ENCODE measurements at regions not wholly inside any gene's neighbourhood (a gene's known extent, or its start where the extent isn't known, plus 50 kb on each side); places are given as distances from the start of the nearest gene placed in this dataset.

DNA sequence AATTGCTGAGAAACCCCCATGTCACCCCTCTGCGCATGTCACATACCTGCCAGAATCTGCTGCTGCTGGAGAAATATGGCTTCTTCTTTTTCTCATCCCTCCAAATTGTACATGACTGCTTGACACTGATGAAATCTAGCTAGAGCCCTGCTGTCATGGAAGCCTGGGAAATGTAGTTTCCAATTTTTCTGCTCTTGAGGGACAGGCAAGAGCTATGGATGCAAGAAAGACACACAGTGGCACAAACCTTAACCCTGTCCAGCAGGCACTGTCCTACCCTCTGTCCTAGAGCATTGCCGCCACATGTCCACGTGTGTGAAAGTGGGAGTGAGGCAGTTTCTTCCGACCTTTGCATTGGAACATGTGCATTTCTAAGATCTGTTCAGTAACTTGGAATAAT, 255.5 kb upstream of the SEMA6A start:
- peak overlapping the region; percentile 19 for H3K4me2 ChIP-seq (ENCODE audit: insufficient read depth, low read length, poor library complexity, severe bottlenecking)
- H3K14ac ChIP-seq (ENCODE audit: low read length), result no peak overlapping the region
- H3K4me1 ChIP-seq (ENCODE audit: control insufficient read depth in 2 of 2, insufficient read depth in 1 of 2, low read depth in 1 of 2, low read length in 2 of 2), result no peaks in the 10 kb centered on the region
- no CpG with 5 or more reads among the region's 4 CpGs for WGBS, 2 donors (ENCODE audit: extremely low coverage in 2 of 2, insufficient read length in 2 of 2, insufficient replicate concordance in 1 of 2)
- H2BK12ac ChIP-seq (ENCODE audit: low read length), result no peak overlapping the region
- H3K23ac ChIP-seq (ENCODE audit: low read depth, low read length, poor library complexity), result no peak overlapping the region
- no peak overlapping the region for H2AK5ac ChIP-seq (ENCODE audit: low read depth, low read length)
- H2BK5ac ChIP-seq (ENCODE audit: low read length), result no peak overlapping the region
- H4K8ac ChIP-seq (ENCODE audit: low read depth, low read length), result no peak overlapping the region
- no peak overlapping the region for H2BK120ac ChIP-seq (ENCODE audit: low read depth, low read length)
- no peak overlapping the region for H3K18ac ChIP-seq (ENCODE audit: low read length)
- H3K9ac ChIP-seq (ENCODE audit: low read depth, low read length, poor library complexity), result no peak overlapping the region
- no peak overlapping the region for H3K4ac ChIP-seq (ENCODE audit: low read length)
- H3K27me3 ChIP-seq (ENCODE audit: control insufficient read depth in 3 of 3, insufficient read depth in 3 of 3, low read depth in 1 of 3, low read length in 3 of 3), result no peaks in the 10 kb centered on the region
- H2AFZ ChIP-seq (ENCODE audit: low read length), result peak overlapping the region; percentile 58
- no peak overlapping the region for H2BK15ac ChIP-seq (ENCODE audit: low read length)
- H3K4me3 ChIP-seq (ENCODE audit: low read length in 2 of 2), result no peak overlapping the region
- no peak overlapping the region for H4K91ac ChIP-seq (ENCODE audit: low read depth, low read length, poor library complexity)
- no peak for DNase-seq (ENCODE audit: low spot score)
- no peaks in the 10 kb centered on the region for H3K9me3 ChIP-seq (replicated peaks in 1 of 2; ENCODE audit: control insufficient read depth in 2 of 2, insufficient read depth in 1 of 2, low read depth in 1 of 2, low read length in 2 of 2)
- H3K27ac ChIP-seq (replicated peaks; ENCODE audit: low read length), result no peak overlapping the region
- no peaks in the 10 kb centered on the region for H3K36me3 ChIP-seq (replicated peaks in 1 of 2; ENCODE audit: control insufficient read depth in 2 of 2, insufficient read depth in 2 of 2, low read length in 2 of 2)
- no peaks in the 10 kb centered on the region for H3K79me1 ChIP-seq (ENCODE audit: low read depth, low read length)

DNA sequence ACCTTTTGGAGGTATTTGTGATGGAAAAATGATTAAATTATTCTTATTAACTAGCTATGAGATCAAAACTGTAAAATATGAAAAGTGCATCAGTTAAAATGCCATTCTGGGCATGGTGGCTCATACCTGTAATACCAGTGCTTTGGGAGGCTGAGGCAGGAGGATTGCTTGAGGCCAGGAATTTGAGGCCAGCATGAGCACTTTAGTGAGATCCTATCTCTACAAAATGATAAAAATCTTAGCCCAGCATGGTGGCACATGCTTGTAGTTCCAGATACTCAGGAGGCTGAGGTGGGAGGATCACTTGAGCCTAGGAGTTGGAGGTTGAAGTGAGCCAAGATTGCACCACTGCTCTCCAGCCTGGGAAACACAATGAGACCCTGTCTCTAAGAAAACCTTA, 252.5 kb upstream of the SEMA6A start:
- H3K27ac ChIP-seq (replicated peaks; ENCODE audit: low read length), result no peak overlapping the region
- H2BK12ac ChIP-seq (ENCODE audit: low read length), result no peak overlapping the region
- H3K9me3 ChIP-seq (replicated peaks in 1 of 2; ENCODE audit: control insufficient read depth in 2 of 2, insufficient read depth in 1 of 2, low read depth in 1 of 2, low read length in 2 of 2), result no peaks in the 10 kb centered on the region
- H2BK15ac ChIP-seq (ENCODE audit: low read length), result no peak overlapping the region
- H2BK5ac ChIP-seq (ENCODE audit: low read length), result no peak overlapping the region
- H3K27me3 ChIP-seq (ENCODE audit: control insufficient read depth in 3 of 3, insufficient read depth in 3 of 3, low read depth in 1 of 3, low read length in 3 of 3), result no peaks in the 10 kb centered on the region
- H3K4me2 ChIP-seq (ENCODE audit: insufficient read depth, low read length, poor library complexity, severe bottlenecking), result no peak overlapping the region
- no peak overlapping the region for H2BK120ac ChIP-seq (ENCODE audit: low read depth, low read length)
- H2AK5ac ChIP-seq (ENCODE audit: low read depth, low read length), result no peak overlapping the region
- no peak overlapping the region for H3K14ac ChIP-seq (ENCODE audit: low read length)
- H3K4me1 ChIP-seq (ENCODE audit: control insufficient read depth in 2 of 2, insufficient read depth in 1 of 2, low read depth in 1 of 2, low read length in 2 of 2), result peaks cover 0 to 1% of the 10 kb centered on the region in 2 donors
- H4K8ac ChIP-seq (ENCODE audit: low read depth, low read length), result no peak overlapping the region
- no peak overlapping the region for H3K4ac ChIP-seq (ENCODE audit: low read length)
- DNase-seq (ENCODE audit: low spot score), result no peak
- H4K91ac ChIP-seq (ENCODE audit: low read depth, low read length, poor library complexity), result no peak overlapping the region
- H3K4me3 ChIP-seq (ENCODE audit: low read length in 2 of 2), result no peak overlapping the region
- no peak overlapping the region for H2AFZ ChIP-seq (ENCODE audit: low read length)
- H3K23ac ChIP-seq (ENCODE audit: low read depth, low read length, poor library complexity), result no peak overlapping the region
- H3K9ac ChIP-seq (ENCODE audit: low read depth, low read length, poor library complexity), result no peak overlapping the region
- no peaks in the 10 kb centered on the region for H3K79me1 ChIP-seq (ENCODE audit: low read depth, low read length)
- no peak overlapping the region for H3K18ac ChIP-seq (ENCODE audit: low read length)
- no peaks in the 10 kb centered on the region for H3K36me3 ChIP-seq (replicated peaks in 1 of 2; ENCODE audit: control insufficient read depth in 2 of 2, insufficient read depth in 2 of 2, low read length in 2 of 2)

DNA sequence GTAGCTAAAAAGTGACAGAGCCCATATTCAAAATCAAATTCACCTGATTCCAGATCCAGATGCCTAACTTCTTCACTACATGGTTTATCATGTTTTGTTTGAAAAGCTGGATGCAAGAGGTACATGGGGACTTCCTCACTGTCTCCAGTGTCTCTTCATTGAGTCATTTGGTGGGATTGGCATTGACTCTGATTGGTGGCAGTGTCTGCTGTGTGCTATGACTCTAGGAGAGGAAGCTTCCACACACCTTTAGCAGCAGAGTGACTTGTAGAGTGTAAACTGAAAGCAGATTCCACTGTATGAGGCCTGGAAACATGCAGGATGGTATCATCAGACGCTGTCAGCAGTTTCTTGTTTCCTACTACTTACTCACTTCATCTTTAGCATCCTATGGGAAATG, 250.9 kb upstream of the SEMA6A start:
- H2BK15ac ChIP-seq (ENCODE audit: low read length), result no peak overlapping the region
- H3K27ac ChIP-seq (replicated peaks; ENCODE audit: low read length), result no peak overlapping the region
- no peak for DNase-seq (ENCODE audit: low spot score)
- H2BK120ac ChIP-seq (ENCODE audit: low read depth, low read length), result no peak overlapping the region
- H3K27me3 ChIP-seq (ENCODE audit: control insufficient read depth in 3 of 3, insufficient read depth in 3 of 3, low read depth in 1 of 3, low read length in 3 of 3), result no peaks in the 10 kb centered on the region
- no peak overlapping the region for H3K23ac ChIP-seq (ENCODE audit: low read depth, low read length, poor library complexity)
- H2AFZ ChIP-seq (ENCODE audit: low read length), result no peak overlapping the region
- no peak overlapping the region for H2BK12ac ChIP-seq (ENCODE audit: low read length)
- no CpG with 5 or more reads among the region's 1 CpG for WGBS, 2 donors (ENCODE audit: extremely low coverage in 2 of 2, insufficient read length in 2 of 2, insufficient replicate concordance in 1 of 2)
- no peak overlapping the region for H3K18ac ChIP-seq (ENCODE audit: low read length)
- H3K9ac ChIP-seq (ENCODE audit: low read depth, low read length, poor library complexity), result no peak overlapping the region
- peaks cover 0 to 3% of the 10 kb centered on the region in 2 donors for H3K4me1 ChIP-seq (ENCODE audit: control insufficient read depth in 2 of 2, insufficient read depth in 1 of 2, low read depth in 1 of 2, low read length in 2 of 2)
- H4K8ac ChIP-seq (ENCODE audit: low read depth, low read length), result no peak overlapping the region
- no peak overlapping the region for H3K4me3 ChIP-seq (ENCODE audit: low read length in 2 of 2)
- no peak overlapping the region for H3K14ac ChIP-seq (ENCODE audit: low read length)
- no peaks in the 10 kb centered on the region for H3K79me1 ChIP-seq (ENCODE audit: low read depth, low read length)
- H2AK5ac ChIP-seq (ENCODE audit: low read depth, low read length), result no peak overlapping the region
- no peak overlapping the region for H2BK5ac ChIP-seq (ENCODE audit: low read length)
- no peak overlapping the region for H3K4me2 ChIP-seq (ENCODE audit: insufficient read depth, low read length, poor library complexity, severe bottlenecking)
- no peaks in the 10 kb centered on the region for H3K9me3 ChIP-seq (replicated peaks in 1 of 2; ENCODE audit: control insufficient read depth in 2 of 2, insufficient read depth in 1 of 2, low read depth in 1 of 2, low read length in 2 of 2)
- no peaks in the 10 kb centered on the region for H3K36me3 ChIP-seq (replicated peaks in 1 of 2; ENCODE audit: control insufficient read depth in 2 of 2, insufficient read depth in 2 of 2, low read length in 2 of 2)
- H4K91ac ChIP-seq (ENCODE audit: low read depth, low read length, poor library complexity), result no peak overlapping the region
- H3K4ac ChIP-seq (ENCODE audit: low read length), result no peak overlapping the region

DNA sequence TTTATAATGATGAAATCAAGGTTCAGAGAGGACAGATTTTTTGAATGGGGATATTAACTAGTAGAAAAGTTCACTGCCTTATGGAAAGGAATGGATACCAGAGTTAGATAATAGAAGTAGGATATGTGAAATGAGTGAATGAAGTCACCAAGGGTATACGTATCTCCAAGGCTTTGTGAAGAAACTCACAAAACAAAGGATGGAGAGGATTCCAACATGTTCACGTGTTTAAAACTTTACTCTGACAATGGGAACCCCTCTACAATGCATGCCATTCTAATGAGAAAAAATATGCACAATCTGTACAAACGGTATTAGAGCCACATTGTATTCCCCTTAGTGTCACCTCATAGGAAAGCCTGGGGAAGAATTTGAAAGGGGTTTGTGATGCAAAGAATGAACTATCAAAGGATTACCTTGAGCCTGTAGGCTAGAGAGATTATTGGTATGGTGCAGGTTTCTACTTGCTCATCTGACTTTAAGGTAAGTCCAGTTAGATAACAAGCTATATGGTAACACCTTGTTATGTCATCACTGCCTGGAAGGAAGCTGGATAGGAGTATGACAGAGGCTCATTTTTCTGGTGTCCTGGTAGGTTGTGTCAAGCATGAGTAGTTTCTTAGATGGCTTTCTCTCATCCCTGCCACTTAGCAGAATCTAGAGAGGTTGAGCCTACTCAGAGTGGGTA, 250.3 kb upstream of the SEMA6A start:
- Histone ChIP-seq H3K4me1 (ENCODE audit: control insufficient read depth in 2 of 2, insufficient read depth in 1 of 2, low read depth in 1 of 2, low read length in 2 of 2) (peaks cover 0 to 3% of the 10 kb centered on the region in 2 donors), H3K36me3 (replicated peaks in 1 of 2; ENCODE audit: control insufficient read depth in 2 of 2, insufficient read depth in 2 of 2, low read length in 2 of 2) (no peaks in the 10 kb centered on the region), H3K27ac (replicated peaks; ENCODE audit: low read length) (no peak overlapping the region)

More for the DNA sequence above, 250.3 kb upstream of the SEMA6A start:
- no peak overlapping the region for H4K91ac ChIP-seq (ENCODE audit: low read depth, low read length, poor library complexity)
- no peaks in the 10 kb centered on the region for H3K79me1 ChIP-seq (ENCODE audit: low read depth, low read length)
- H4K8ac ChIP-seq (ENCODE audit: low read depth, low read length), result no peak overlapping the region
- no peak overlapping the region for H2BK12ac ChIP-seq (ENCODE audit: low read length)
- DNase-seq (ENCODE audit: low spot score), result no peak
- H2BK120ac ChIP-seq (ENCODE audit: low read depth, low read length), result no peak overlapping the region
- H3K4me2 ChIP-seq (ENCODE audit: insufficient read depth, low read length, poor library complexity, severe bottlenecking), result peak overlapping the region; percentile 2
- no peak overlapping the region for H3K23ac ChIP-seq (ENCODE audit: low read depth, low read length, poor library complexity)
- no peak overlapping the region for H2AK5ac ChIP-seq (ENCODE audit: low read depth, low read length)
- H3K4ac ChIP-seq (ENCODE audit: low read length), result no peak overlapping the region
- no peak overlapping the region for H2BK5ac ChIP-seq (ENCODE audit: low read length)
- no peak overlapping the region for H3K4me3 ChIP-seq (ENCODE audit: low read length in 2 of 2)
- no peak overlapping the region for H2AFZ ChIP-seq (ENCODE audit: low read length)
- H3K18ac ChIP-seq (ENCODE audit: low read length), result no peak overlapping the region
- H3K9me3 ChIP-seq (replicated peaks in 1 of 2; ENCODE audit: control insufficient read depth in 2 of 2, insufficient read depth in 1 of 2, low read depth in 1 of 2, low read length in 2 of 2), result no peaks in the 10 kb centered on the region
- H3K9ac ChIP-seq (ENCODE audit: low read depth, low read length, poor library complexity), result no peak overlapping the region
- H3K14ac ChIP-seq (ENCODE audit: low read length), result no peak overlapping the region
- H2BK15ac ChIP-seq (ENCODE audit: low read length), result no peak overlapping the region
- WGBS, 2 donors (ENCODE audit: extremely low coverage in 2 of 2, insufficient read length in 2 of 2, insufficient replicate concordance in 1 of 2), result no CpG with 5 or more reads among the region's 3 CpGs
- no peaks in the 10 kb centered on the region for H3K27me3 ChIP-seq (ENCODE audit: control insufficient read depth in 3 of 3, insufficient read depth in 3 of 3, low read depth in 1 of 3, low read length in 3 of 3)

All from neuronal stem cell (in vitro differentiated cells).